ENCODE measurements at regions not wholly inside any gene's neighbourhood (a gene's known extent, or its start where the extent isn't known, plus 50 kb on each side); places are given as distances from the start of the nearest gene placed in this dataset.

GRCh38 chr2:66242099-66242789 lies 192.7 kb upstream of the MEIS1 start:
- no peaks in the 10 kb centered on the region for H3K27me3 ChIP-seq
- H3K36me3 ChIP-seq, result no peaks in the 10 kb centered on the region
- no peak for ATAC-seq
- intact Hi-C loops (cut with DNase I), result no loop called here
- no peaks in the 10 kb centered on the region for H3K9me3 ChIP-seq
- no peak for DNase-seq
- no peak overlapping the region for H3K27ac ChIP-seq
- no peak overlapping the region for H3K4me3 ChIP-seq
- no peaks in the 10 kb centered on the region for H3K4me1 ChIP-seq
- TF ChIP-seq CTCF (IDR thresholded peaks at IDR 0.05), result no peak

- Histone ChIP-seq H3K27me3 (no peaks in the 10 kb centered on the region), H3K27ac (peak overlapping the region; percentile 51), H3K4me1 (no peaks in the 10 kb centered on the region), H3K36me3 (no peaks in the 10 kb centered on the region), H3K4me3 (no peak overlapping the region), H3K9me3 (no peaks in the 10 kb centered on the region)
- ATAC-seq, result no peak
- intact Hi-C loops (cut with DNase I), result no loop called here
- TF ChIP-seq CTCF (IDR thresholded peaks at IDR 0.05), result no peak
- DNase-seq, result no peak
Measured at GRCh38 chr2:66240286-66240685, 194.6 kb upstream of the MEIS1 start.

- intact Hi-C loops (cut with DNase I), result no loop called here
Measured at GRCh38 chr2:66239655-66240054, 195.3 kb upstream of the MEIS1 start.

GRCh38 chr2:66237803-66238379 lies 197.0 kb upstream of the MEIS1 start:
- no peaks in the 10 kb centered on the region for H3K36me3 ChIP-seq
- no peak for DNase-seq
- no peaks in the 10 kb centered on the region for H3K9me3 ChIP-seq
- no peak overlapping the region for H3K27ac ChIP-seq
- H3K27me3 ChIP-seq, result no peaks in the 10 kb centered on the region
- intact Hi-C loops (cut with DNase I), result no loop called here
- ATAC-seq, result no peak
- no peaks in the 10 kb centered on the region for H3K4me1 ChIP-seq
- TF ChIP-seq CTCF (IDR thresholded peaks at IDR 0.05), result no peak
- no peak overlapping the region for H3K4me3 ChIP-seq

More at GRCh38 chr2:66239655-66240054, 195.3 kb upstream of the MEIS1 start:
- DNase-seq (no peak), ATAC-seq (peak; percentile 19)
- no peak for TF ChIP-seq CTCF (IDR thresholded peaks at IDR 0.05)
- Histone ChIP-seq H3K4me1 (no peaks in the 10 kb centered on the region), H3K27me3 (no peaks in the 10 kb centered on the region), H3K4me3 (no peak overlapping the region), H3K27ac (peak overlapping the region; percentile 51), H3K36me3 (no peaks in the 10 kb centered on the region), H3K9me3 (no peaks in the 10 kb centered on the region)

GRCh38 chr2:66236816-66237802 lies 197.8 kb upstream of the MEIS1 start:
- DNase-seq, result no peak
- Histone ChIP-seq H3K27me3 (no peaks in the 10 kb centered on the region), H3K27ac (no peak overlapping the region), H3K36me3 (no peaks in the 10 kb centered on the region), H3K4me1 (no peaks in the 10 kb centered on the region), H3K4me3 (no peak overlapping the region), H3K9me3 (no peaks in the 10 kb centered on the region)
- no peak for ATAC-seq
- intact Hi-C loops (cut with DNase I), result no loop called here
- TF ChIP-seq CTCF (IDR thresholded peaks at IDR 0.05), result no peak

All from upper lobe of right lung (tissue), 1 donor.